M059J (cell line): ENCODE measurements at regions not wholly inside any gene's neighbourhood (a gene's known extent, or its start where the extent isn't known, plus 50 kb on each side); places are given as distances from the start of the nearest gene placed in this dataset.
"Not testable (repeated sequence)": the region's sequence is repeated elsewhere in the genome, so short reads cannot be mapped to it uniquely, and the experiment has no call there.

Experiments used
- DNase-seq: peaks from one replicate; pipeline ENCODE4 v3.0.0-alpha.2; 2012; ENCODE audit warnings: low read depth

DNA sequence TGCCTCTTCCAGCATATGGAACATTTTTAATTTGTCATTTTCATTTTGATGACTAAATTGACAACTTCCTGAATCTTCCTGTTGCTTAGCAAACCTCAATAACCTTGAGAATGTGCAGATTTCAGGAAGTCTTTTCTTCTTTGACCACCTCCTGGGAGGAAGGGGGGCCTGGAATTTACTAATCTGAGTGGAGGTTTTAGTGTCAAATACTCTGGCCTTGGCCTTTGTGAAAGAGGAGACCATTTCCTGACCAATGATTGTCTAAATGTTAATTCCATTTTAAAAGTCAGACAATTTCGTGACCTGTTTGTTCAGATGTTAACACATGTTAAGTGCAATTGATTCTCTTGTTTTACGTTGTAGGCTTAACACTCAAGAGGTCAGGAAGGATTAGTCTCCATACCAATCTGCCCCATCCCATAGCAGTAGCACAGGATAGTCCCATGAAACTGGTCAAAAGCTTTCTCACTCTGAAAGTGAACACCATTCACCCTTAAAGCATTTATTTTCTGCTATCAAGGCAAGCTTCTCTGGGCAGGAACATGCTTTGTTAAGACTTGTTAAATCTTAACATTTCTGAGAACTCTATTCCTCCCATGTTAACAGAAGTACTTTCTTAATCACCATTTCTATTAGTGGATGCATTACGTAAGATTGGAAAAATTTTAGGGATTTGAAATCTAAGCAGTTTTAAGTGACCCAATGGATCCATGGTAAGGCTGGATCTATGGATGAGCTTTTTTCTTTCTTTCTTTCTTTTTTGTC is 219.6 kb downstream of the RND3 start:
- no peak for DNase-seq

DNA sequence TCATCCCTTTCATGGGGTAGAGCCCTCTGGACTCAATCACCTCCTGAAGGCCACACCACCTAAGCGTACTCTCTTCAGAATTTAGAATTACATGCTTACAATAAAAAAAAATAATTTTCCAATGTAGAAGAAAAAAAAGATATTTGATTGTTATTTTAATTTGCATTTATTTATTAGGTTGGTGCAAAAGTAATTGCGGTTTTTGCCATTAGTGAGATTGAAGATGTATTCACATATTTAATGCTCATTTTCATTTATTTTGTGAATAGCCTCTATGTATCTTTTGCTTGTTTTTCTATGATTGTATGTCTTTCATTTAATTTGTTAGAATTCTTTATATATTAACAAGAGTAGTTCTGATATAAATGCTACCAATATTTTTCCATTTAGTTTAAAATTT is 220.5 kb downstream of the RND3 start:
- no peak for DNase-seq

DNA sequence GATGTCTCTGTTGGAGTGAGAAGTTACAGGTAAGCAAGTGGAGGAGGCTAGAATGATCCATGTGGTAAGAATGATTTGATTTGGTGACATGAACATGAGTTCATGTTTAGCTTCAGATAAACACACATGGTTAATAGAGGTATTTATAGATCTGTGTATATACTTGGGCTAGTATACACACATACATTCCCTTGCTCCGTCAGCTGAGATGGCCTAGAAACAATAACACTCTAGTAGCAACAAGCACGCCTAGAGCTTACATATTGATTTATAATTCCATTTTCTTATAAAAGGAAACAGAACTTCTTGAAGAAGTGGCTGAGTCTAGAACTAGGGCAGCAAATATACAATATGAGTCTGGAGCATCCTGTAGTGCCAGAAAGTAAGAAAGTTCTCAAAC is 223.0 kb downstream of the RND3 start:
- no peak for DNase-seq

DNA sequence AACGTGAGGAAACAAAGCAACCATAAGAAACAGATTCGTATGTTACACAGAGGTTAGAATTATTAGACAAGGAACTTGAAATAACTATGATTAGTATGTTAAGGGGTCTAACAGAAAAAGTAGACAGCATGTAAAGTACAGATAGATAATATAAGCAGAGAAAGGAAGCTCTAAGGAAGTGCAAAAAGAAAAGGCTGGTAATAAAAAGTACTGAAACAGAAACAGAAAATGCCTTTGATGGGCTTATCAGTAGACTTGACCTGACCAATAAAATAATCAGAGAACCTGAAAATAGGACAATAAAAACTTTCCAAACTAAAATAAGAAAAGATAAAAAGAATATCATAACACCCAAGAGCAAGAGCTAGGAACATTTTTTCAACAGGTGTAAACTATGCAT is 225.8 kb downstream of the RND3 start:
- no peak for DNase-seq

DNA sequence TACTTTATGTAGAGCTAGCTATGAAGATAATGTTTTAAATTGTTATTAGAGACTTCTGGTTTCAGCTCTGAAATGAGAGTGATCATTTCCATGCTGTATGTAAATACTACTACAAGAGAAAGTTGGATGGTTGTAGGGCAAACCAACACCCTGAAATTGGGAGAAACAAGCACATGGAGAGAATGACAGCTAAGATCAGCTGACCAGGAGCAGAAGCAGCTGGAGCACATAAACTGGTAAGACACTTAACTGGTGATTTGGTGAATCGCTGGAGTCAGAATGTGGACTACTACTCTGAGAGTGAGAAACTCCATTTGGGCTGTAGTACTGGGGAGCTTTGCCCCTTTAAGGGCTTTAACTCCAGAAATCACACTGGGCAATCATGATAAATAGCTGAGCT is 226.8 kb downstream of the RND3 start:
- DNase-seq: no peak

DNA sequence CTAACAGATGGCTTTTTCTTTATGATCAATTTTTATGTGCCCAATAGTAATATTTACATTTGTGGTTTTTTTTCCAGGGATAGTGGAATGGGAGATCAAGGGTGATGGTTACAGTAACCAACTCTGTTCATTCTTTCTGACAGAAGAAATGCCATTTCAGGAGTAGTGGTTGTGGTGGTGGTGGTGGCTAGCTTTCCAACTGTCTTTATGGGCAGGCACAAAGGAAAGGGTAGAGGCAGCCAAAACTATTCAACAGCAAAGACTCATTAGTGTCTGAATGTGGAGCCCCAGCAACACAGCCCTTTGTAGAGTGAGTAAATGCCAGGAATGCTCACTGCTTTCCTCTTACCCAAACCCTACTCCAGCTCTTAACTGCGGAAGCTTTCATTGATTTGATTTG is 227.7 kb downstream of the RND3 start:
- no peak for DNase-seq

DNA sequence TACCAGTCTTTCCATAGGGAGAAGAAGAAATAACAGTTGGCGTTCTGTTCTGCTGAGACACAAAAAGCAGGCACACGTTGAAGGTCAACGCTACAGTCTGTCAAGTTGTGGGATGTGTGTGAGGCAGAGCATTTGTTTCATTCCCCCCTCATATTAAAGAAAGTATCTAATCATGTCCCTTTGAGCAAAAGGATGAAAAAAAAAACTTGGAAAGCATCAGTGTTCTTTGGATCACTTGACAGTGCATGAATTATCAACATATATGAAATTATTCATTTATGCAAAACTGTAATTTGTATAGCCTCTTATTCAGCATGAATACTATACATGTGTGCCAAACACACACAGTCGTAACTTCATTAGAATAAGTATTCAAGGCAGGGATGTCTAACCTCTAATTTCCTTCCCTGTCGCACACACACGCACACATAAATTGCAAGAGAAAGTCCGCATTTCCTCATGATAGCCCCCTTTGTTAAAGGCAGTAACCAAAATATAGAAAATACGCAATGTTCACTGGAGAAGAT is 228.6 kb downstream of the RND3 start:
- DNase-seq: no peak

DNA sequence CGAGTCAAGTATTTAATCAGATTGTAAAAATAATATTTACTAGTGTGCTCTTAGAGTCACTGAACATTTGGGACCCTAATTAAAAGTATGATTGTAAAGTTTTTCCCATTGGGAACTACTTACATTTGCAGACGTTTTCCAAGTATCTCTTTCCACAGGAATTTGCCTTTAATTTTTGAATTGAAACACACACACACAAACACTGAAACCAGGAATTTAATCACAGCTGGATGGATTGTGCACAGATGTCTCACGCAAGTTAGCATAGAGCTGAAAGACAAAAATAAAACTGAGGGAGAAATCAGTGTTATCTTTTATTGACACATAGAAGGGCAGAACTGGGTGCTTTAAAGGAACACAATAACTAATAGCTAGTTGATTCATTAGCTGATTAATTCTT is 230.7 kb downstream of the RND3 start:
- DNase-seq: no peak

DNA sequence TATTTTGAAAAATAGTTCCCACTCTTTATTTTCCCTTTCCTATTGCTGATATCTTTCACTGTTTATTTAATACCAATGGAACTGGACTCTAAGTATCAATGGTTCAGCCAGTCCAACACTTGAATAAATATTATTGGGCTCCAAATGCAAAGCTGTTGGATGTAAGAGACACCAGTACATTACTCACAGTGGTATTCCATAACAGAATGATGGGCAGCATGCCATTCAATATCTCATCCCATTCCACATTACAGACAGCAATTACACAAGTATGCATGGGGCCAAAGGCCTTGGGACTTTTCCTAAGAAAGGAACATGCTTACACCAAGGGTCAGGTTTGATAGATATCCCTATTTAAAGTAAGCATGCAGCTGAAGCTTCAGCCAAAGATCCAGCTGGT is 231.9 kb downstream of the RND3 start:
- peak; percentile 53 for DNase-seq

DNA sequence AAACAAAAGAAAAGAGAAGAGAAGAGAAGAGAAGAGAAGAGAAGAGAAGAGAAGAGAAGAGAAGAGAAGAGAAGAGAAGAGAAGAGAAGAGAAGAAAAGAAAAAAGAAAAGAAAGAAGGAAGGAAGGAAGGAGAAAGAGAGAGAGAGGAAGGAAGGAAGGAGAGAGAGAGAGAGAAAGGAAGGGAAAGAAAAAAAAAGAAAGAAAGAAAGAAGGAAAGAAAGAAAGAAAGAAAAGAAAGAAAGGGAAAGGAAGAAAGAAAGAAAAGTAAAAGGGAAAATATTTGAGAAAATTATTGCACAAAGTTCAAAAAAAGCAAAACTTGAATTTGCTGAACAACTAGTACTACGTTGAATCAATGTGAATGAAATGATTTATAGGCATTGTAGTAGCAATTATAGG is 237.7 kb downstream of the RND3 start:
- not testable (repeated sequence) for DNase-seq

DNA sequence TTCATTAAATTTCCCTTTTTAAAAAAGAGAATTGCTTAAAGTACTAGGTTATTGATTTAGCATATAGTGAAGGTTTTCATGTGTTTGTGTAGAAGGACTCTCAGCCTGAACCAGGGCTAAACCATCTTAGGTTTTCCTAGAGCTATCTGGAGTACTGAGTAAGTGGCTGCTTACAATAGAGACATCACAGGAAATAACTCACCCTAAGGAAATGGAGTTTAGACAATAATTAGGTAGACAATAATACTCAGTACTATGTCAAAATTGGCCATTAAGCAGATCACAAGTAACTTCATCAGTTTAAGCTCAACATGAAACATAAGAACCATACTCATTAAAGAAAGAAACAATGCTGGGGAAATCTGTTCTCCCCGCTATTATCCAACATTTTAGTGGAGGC is 240.0 kb downstream of the RND3 start:
- DNase-seq: no peak

DNA sequence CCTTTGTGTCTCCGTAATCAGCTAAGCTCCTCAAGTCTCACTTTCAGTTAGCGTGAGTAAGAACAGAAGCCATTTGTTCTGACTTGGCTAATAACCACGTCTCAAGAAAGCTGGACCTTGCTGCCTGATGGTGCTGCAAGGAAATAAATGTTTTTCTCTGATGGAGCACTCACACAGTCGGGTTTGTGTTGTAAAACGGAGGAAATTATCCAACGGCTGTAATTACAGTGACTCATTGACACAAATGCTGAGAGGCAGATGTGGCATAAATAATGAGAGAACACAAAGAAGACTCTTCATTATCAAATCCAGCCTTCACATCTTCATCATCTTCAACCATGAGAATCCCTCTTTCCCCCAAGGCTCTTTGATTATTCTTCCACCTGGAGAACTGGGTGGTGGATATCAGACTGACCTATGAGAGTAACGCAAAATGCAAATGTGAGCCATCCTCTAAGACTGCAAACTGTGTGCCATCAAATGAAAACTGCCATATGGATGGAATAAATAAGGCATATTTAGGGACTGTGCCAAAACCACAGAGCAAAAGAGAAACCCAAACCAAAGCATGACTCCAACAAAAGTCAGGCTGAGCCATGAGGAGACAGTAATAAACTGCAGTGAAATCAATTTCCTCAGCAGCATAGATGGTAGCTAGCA is 252.6 kb downstream of the RND3 start:
- DNase-seq: peak; percentile 87

DNA sequence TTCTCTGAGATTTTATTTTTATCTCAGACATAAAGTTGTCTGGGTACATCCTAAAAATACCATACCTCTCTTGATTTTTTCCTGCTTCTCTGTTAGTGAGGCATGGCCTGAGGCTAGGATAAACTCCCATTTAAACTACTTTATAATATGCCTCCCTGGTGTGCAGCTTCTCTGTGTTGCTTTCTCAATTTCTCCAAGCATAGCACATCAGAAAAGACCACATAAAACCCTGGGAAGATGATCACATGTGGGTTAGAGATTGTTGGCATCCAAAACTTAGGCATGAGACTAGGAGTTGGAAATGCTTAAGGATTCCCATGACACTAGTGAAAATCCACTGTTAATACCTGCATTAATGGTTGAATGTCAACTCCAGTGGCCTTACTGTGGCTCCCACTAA is 254.6 kb downstream of the RND3 start:
- DNase-seq: no peak

DNA sequence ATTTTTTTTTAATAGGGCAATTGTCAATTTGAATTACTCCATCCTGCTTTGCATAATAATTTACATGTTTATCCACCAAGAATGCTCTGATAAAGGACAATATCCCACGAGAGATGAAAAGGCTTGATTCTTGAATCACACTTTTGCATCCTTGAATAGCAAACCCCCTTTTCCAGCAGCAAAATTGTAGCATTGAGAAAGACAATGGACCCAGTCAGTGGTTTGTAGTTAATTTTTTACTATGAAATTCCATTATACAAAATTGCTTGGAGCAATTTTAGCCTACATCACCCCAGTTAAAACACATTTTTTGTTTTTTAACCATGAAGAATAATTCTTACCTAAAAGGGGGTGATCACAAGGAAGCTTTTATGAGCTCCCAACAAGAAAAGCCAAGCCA is 255.1 kb downstream of the RND3 start:
- DNase-seq: no peak

DNA sequence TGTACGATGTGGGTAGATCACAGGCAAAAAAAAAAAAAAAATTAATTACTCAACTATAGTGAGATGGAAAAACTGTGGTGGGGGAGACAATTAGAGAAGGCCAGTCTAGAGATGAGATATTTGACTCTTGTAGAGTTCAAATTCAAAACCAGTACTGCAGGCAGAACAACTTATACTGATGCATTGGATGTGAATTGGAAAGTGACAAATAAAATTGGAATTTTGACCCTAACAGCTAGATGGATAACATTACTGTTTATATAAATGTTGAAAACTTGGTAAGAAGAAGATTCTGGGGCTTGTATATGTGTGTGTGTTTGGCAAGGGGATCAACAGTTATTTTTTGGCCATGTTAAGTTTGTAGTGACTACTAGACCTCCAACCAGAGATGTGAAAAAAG is 256.9 kb downstream of the RND3 start:
- no peak for DNase-seq

DNA sequence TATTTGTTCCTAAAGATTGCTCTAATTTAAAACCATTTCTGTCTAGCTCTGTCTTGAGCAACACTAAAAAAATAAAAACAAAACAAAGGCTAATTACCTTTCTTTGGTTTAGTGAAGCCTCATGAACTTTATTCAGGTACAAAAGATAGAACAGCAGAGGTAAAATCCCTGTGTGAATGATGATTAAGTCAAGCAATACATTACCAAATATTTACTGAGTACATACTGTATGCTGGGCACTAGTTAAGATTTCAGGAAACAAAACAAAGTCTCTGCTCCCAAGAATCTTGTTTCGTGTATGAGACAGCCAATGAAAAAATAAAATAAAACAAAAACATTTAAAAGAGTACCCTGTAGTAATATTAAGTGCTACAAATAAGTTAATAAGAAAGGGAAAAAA is 257.5 kb downstream of the RND3 start:
- DNase-seq: no peak

DNA sequence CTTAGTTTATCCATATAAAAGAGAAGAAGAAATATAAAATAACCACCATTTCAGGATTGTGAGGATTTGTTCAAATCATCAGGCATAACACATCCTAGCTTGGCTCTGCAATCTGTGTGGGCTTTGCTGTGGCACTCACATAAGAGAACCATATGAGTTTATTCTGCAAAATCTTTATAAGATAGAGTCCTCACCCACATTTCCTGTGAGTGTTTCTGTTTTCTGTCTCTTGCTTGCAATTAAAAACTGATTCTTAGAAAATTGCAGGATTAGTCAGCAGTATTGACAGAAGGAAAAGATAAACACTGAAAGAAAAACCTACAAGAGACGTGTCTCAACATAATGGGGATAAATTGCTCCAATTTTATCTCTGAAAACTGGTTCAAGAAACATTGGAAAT is 258.5 kb downstream of the RND3 start:
- peak; percentile 12 for DNase-seq

DNA sequence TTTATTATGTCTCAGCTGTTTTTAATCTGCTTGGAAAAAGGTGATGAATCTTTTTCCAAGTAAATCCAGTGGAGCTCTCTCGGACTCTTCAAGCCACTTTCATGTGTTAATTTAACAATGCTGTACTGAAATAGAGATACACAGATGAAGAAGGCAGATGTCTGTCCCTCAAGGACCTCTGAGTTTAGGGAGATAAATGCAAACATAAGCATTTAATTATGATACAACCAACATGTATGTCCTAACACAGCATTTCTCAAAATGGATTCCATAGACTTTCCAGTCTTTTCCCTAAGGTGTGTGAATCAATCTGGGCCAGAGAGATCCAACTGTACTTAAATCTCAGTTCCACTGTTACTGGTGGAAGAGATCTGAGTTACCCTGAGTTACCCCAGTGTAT is 262.4 kb downstream of the RND3 start:
- no peak for DNase-seq

DNA sequence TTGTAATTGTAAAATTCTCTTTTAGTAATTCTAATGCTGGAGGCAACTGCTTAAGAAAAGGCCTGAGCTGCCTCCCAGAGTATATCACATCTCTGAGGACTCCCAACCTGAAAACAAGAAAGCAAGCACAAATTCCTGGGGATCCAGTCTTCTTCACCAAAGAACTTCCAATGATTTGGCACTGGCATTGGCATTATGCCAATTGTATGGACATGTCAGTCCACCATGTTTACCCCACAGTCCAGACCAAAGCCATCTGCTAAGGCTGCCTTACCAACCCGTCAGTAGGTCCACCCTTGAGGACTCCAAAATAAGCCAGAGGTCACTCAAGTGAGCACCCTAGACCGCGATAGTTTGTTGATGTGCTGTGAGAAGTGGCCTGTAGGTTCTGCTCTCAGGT is 263.1 kb downstream of the RND3 start:
- DNase-seq: no peak

DNA sequence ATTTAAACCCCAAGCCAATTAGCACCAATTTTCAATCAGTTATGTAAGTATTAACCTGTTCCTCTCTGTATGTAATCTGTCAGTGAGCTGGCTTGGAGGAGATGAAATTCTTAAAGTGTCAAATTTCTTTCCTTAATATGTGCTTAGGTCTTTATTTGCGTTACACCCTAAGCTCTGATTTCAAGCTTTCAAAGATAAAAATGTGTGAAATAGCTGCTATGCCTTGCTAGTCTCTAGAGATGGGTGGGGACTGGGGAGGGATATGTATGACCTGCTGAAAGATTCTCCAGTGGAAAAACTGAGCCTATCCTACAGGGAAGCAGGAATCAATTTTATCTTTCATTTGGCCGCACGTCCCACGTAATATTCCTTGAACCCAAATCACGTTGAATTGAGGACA is 264.5 kb downstream of the RND3 start:
- no peak for DNase-seq

DNA sequence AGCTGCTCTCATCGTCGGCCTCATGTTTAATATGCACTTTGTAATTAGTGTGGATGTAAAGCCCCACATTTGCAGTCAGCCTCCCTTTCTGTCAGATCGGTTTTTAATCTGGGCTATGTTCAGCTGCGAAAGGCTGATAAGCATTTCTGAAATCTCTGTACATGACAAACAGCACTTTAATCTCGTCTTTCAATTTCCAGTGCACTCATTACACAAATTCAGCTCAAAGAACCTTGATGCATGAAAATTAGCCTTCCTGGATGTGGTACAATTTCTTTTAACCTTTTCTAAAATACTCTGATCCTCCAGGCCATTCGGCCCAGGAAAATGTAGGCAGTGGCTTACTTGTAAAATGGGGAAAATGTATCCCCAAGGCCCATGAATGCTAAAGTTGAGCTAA is 265.1 kb downstream of the RND3 start:
- DNase-seq: no peak

DNA sequence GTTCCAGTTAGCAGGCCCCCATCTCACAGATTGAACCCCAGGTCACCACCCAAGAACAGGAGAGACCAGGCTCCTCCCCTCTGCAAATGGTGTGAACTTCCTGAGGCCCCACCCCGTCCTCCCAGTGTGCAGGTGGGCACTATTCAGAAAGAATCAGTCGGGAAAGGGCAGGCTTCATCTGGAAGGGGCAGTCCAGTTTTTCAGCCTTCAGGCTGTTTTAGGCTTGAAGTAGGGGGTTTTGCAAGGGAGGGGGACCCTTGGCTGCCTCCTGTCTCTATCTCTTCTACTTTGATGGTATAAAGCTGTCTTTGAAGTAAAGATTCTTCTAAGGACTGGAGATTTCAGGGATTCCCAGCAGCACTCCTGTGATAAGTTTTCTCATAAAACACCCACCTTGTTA is 267.6 kb downstream of the RND3 start:
- DNase-seq: no peak

DNA sequence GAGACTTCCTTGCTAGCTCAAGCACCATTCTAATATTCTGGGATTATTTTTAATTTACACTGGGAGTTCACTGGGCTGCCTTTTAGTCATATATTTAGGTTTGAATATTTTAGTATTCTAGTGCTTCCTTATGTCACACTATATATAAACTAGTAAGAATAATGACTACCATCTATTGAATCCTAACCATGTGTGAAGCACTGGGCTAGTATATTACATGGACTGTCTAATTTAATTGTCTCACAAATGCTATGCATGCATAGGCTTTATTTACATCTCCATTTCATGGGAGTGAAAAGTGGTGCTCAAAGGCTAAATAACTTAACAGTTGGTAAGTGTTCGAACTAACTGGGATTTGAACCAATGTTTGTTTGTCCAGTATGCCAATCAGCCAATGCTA is 272.4 kb downstream of the RND3 start:
- no peak for DNase-seq

DNA sequence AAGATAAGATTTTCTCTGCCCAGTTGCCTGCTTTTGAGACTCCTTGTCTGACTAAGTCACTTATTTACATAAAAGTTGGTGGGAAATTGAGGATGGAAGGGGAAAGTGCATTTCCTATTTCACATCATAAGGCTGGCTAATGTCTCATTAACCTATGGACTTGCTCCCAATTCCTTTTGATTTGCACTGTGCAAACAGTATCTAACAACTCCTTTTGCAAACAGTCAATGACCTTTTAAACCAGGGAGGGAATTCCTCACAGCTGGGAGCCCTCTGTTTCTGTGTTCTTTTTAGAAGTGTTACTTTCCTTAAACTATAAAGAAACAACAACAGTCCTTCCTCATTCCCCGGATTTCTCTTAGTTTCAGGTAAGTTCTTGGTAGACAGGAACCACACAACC is 272.8 kb downstream of the RND3 start:
- no peak for DNase-seq
